Transverse colon (tissue), 4 donors: ENCODE measurements at regions not wholly inside any gene's neighbourhood (a gene's known extent, or its start where the extent isn't known, plus 50 kb on each side); places are given as distances from the start of the nearest gene placed in this dataset.
"Not testable (repeated sequence)": the region's sequence is repeated elsewhere in the genome, so short reads cannot be mapped to it uniquely, and the experiment has no call there.

Experiments
- DNase-seq: peaks from one replicate; pipeline ENCODE4 v3.0.0-alpha.2; 2019
- H3K27ac ChIP-seq, 4 donors: fragments of 200-600 bp; sonication (generic); 2 replicates each; pipeline ENCODE4 v1.5.1; 2016 to 2018; ENCODE audit warnings: inconsistent platforms in 4 of 4
- H3K27me3 ChIP-seq: fragments of 200-600 bp; sonication (generic); 2 replicates; pipeline ENCODE4 v1.5.1; 2017; ENCODE audit warnings: inconsistent platforms
- H3K36me3 ChIP-seq, 4 donors: fragments of 200-600 bp; sonication (generic); 2 replicates each; pipeline ENCODE4 v1.5.1; 2017 to 2019; ENCODE audit warnings: inconsistent platforms in 4 of 4
- H3K4me1 ChIP-seq, 4 donors: fragments of 200-600 bp; sonication (generic); 2 replicates each; pipeline ENCODE4 v1.5.1; 2017 to 2020; ENCODE audit warnings: inconsistent platforms in 4 of 4
- H3K4me3 ChIP-seq, 4 donors: fragments of 200-600 bp; sonication (generic); 1 replicate in 1 of 4; 2 replicates in 3 of 4; pipeline versions ENCODE4 v1.5.1 to v1.6.1; 2017 to 2019; ENCODE audit warnings: inconsistent platforms in 4 of 4
- H3K9me3 ChIP-seq, 2 donors: fragments of 200-600 bp; sonication (generic); 2 replicates each; pipeline ENCODE4 v1.5.1; 2017 to 2019; ENCODE audit warnings: inconsistent platforms in 2 of 2
- CTCF ChIP-seq, 5 experiments: fragments of 200-600 bp in 3 of 5; fragments of 450-650 bp in 2 of 5; sonication (generic) in 3 of 5; IDR thresholded peaks; 1 replicate in 2 of 5; 2 replicates in 3 of 5; pipeline ENCODE4 v1.5.1; 2016 to 2017; ENCODE audit warnings: antibody characterized with exemption in 5 of 5, inconsistent platforms in 3 of 5, mild to moderate bottlenecking in 2 of 5, moderate library complexity in 1 of 5
- EP300 ChIP-seq: sonication (generic); formaldehyde crosslinking; IDR thresholded peaks from one replicate; pipeline ENCODE4 v1.6.1; 2017; ENCODE audit warnings: antibody characterized with exemption, low read depth
- POLR2A ChIP-seq: fragments of 450-650 bp; IDR thresholded peaks from one replicate; pipeline ENCODE4 v1.6.1; 2016; ENCODE audit warnings: antibody characterized with exemption, mild to moderate bottlenecking, moderate library complexity
- POLR2AphosphoS5 ChIP-seq, 3 donors: sonication (generic); formaldehyde crosslinking; IDR thresholded peaks; one replicate each; pipeline ENCODE4 v1.6.1; 2016; ENCODE audit warnings: antibody characterized with exemption in 3 of 3
- WGBS, 2 donors: methylation state at CpG; one replicate each; pipeline ENCODE4 v1.1.5; 2018; ENCODE audit warnings: low coverage in 1 of 2; 5-methylcytosine and 5-hydroxymethylcytosine counted together
- in situ Hi-C, 4 donors: fragments of 200-750 bp; cut with MboI; loops; one replicate each; pipeline versions ENCODE4 v1.15.0 to v1.15.1; 2017; ENCODE audit warnings: low sequenced_read_pairs in 3 of 4, low pct_ligation_motif_present in 1 of 4, low pct_unique_long_range_greater_than_20kb in 1 of 4
- intact Hi-C: fragments of 100-400 bp; cut with DNase I; formaldehyde crosslinking; loops from one replicate; pipeline ENCODE4 v1.15.1; 2023; ENCODE audit warnings: low total_unique reads

- Histone ChIP-seq H3K4me1 (no peaks in the 10 kb centered on the region), H3K4me3 (no peak overlapping the region), H3K27ac (no peak overlapping the region), H3K27me3 (no peaks in the 10 kb centered on the region), H3K9me3 (no peaks in the 10 kb centered on the region), H3K36me3 (no peaks in the 10 kb centered on the region)
- TF ChIP-seq CTCF (IDR thresholded peaks at IDR 0.05), result no peak
- TF ChIP-seq POLR2AphosphoS5 (IDR thresholded peaks at IDR 0.05), result no peak
- no peak for TF ChIP-seq EP300
- TF ChIP-seq POLR2A, result no peak
- intact Hi-C loops (no loop called here), in situ Hi-C loops (no loop called here)
- WGBS, 2 donors, result 16 to 18% methylated on average over 1 of the region's 1 CpG
- DNase-seq, result no peak
Observed at GRCh38 chr2:33704406-33704855, 105.3 kb upstream of the FAM98A start.

DNA sequence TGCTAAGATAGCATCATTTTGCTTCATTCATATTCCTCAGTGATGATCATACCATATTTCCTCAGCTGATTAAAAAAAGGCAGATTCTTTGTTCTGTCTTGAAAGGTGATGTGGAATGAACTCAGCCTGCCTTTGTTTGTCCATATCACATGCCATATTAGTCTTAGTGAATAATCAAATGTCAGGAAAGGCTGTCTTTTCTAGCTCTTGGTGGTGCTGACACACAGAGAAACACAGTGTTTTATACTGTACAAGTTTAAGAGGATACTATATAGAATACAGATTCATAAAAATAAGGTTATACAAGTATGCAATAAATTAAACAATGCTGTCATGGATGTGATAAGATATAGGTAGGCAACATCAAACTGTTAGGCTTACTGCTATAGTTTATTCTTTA, 97.1 kb upstream of the FAM98A start:
- intact Hi-C loops (no loop called here), in situ Hi-C loops (no loop called here)
- no peaks in the 10 kb centered on the region for H3K27me3 ChIP-seq

GRCh38 chr2:33694904-33695303, 95.8 kb upstream of the FAM98A start:
- H3K36me3 ChIP-seq, result no peaks in the 10 kb centered on the region
- in situ Hi-C loops (no loop called here), intact Hi-C loops (no loop called here)
- TF ChIP-seq POLR2A, result no peak
- no peak for TF ChIP-seq POLR2AphosphoS5 (IDR thresholded peaks at IDR 0.05)
- no peak for TF ChIP-seq CTCF (IDR thresholded peaks at IDR 0.05)
- no peak for TF ChIP-seq EP300
- no peaks in the 10 kb centered on the region for H3K4me1 ChIP-seq
- no peak for DNase-seq
- WGBS, 2 donors, result 0 to 68% methylated on average over 1 of the region's 1 CpG
- no peak overlapping the region for H3K27ac ChIP-seq
- no peaks in the 10 kb centered on the region for H3K27me3 ChIP-seq
- no peaks in the 10 kb centered on the region for H3K9me3 ChIP-seq
- H3K4me3 ChIP-seq, result no peak overlapping the region

More for the DNA sequence above, 97.1 kb upstream of the FAM98A start:
- no peaks in the 10 kb centered on the region for H3K36me3 ChIP-seq
- H3K4me3 ChIP-seq, result no peak overlapping the region
- TF ChIP-seq CTCF (IDR thresholded peaks at IDR 0.05) (no peak), POLR2AphosphoS5 (IDR thresholded peaks at IDR 0.05) (no peak), POLR2A (no peak), EP300 (no peak)
- H3K9me3 ChIP-seq, result no peaks in the 10 kb centered on the region
- DNase-seq, result no peak
- no peaks in the 10 kb centered on the region for H3K4me1 ChIP-seq
- no peak overlapping the region for H3K27ac ChIP-seq

DNA sequence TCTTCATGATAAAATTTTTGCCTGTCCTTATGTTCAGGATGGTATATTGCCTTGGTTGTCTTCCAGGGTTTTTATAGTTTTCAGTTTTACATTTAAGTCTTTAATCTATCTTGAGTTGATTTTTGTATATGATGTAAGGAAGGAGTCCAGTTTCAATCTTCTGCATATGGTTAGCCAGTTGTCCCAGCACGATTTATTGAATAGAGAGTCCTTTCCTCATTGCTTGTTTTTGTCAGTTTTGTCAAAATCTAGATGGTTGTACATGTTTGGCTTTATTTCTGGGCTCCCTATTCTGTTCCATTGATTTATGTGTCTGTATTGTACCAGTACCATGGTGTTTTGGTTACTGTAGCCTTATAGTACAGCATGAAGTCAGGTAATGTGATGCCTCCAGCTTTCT, 91.6 kb upstream of the FAM98A start:
- H3K4me3 ChIP-seq, in situ Hi-C loops, H3K27ac ChIP-seq, H3K36me3 ChIP-seq, H3K4me1 ChIP-seq, intact Hi-C loops, H3K27me3 ChIP-seq, DNase-seq: not testable (repeated sequence)
- 65 to 67% methylated on average over 1 of the region's 1 CpG for WGBS, 2 donors
- H3K9me3 ChIP-seq, result peaks cover 13 to 20% of the 10 kb centered on the region in 2 donors

GRCh38 chr2:33681364-33681757, 82.3 kb upstream of the FAM98A start:
- 10 to 11% methylated on average over 1 of the region's 1 CpG for WGBS, 2 donors
- Histone ChIP-seq H3K36me3 (no peaks in the 10 kb centered on the region), H3K27ac (no peak overlapping the region), H3K4me1 (no peaks in the 10 kb centered on the region), H3K4me3 (no peak overlapping the region), H3K9me3 (no peaks in the 10 kb centered on the region), H3K27me3 (no peaks in the 10 kb centered on the region)
- no peak for DNase-seq
- TF ChIP-seq POLR2A, result no peak
- intact Hi-C loops (no loop called here), in situ Hi-C loops (no loop called here)
